Smooth muscle cell of the brain vasculature (primary cell): ENCODE measurements at regions not wholly inside any gene's neighbourhood (a gene's known extent, or its start where the extent isn't known, plus 50 kb on each side); places are given as distances from the start of the nearest gene placed in this dataset.

Source experiments
- DNase-seq: peaks from one replicate; pipeline ENCODE4 v3.0.0-alpha.2; 2012; ENCODE audit warnings: low read depth, low spot score

- no peak for DNase-seq
These were observed 490.4 kb upstream of the SEMA3A start for GRCh38 chr7:84684836-84685480.

GRCh38 chr7:84682543-84682942 lies 488.0 kb upstream of the SEMA3A start:
- no peak for DNase-seq

DNA sequence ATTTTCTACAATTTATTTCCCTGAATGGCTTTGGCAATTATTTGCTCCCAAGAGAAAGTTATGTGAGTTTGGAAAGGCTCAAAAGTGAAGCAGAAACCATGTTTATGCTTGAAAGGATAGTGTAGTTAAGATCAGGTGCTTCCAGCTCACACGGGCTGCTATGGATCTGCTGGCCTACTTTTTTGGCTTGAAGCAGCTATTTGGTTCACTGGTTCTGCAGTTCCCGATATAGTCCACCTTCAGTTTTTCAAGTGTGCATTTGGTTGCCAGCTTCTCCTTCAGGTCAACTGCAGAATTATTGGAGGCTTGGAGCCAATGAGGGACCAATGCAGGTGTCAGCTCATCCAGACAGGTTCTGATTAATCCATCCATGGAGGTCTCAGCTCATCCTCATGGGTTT lies 484.3 kb upstream of the SEMA3A start:
- DNase-seq, result no peak

DNA sequence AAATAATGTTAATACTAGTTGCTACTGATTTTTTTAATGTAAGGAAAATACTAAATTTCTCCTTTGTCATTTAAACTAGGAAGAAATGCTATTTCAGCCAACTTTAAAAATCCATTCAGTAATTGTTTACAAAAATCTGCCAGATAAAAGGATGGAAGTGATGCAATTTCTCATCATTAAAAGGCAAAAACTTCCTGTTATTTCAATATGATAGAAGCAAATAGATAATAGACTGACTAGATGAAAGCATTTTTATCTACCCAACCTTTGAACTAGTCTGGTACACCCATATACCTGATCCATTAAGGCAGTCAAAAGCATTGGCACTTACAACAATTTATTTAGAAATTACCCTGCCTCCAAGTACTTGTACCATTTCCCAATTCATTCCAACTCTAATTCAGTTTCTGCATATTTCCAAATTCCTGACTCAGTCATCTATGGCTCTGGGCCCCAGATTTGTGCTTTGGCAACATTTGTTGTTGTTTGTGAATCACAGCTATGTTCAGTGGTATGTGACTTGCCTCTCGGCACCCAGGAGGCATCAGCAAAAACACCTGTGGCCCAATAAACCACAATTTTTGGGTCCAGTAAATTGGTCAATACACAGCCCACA lies 482.6 kb upstream of the SEMA3A start:
- DNase-seq, result no peak

- no peak for DNase-seq
These were observed 481.0 kb upstream of the SEMA3A start for GRCh38 chr7:84675633-84676034.

- DNase-seq, result no peak
These were observed 479.8 kb upstream of the SEMA3A start for GRCh38 chr7:84674236-84674913.

DNA sequence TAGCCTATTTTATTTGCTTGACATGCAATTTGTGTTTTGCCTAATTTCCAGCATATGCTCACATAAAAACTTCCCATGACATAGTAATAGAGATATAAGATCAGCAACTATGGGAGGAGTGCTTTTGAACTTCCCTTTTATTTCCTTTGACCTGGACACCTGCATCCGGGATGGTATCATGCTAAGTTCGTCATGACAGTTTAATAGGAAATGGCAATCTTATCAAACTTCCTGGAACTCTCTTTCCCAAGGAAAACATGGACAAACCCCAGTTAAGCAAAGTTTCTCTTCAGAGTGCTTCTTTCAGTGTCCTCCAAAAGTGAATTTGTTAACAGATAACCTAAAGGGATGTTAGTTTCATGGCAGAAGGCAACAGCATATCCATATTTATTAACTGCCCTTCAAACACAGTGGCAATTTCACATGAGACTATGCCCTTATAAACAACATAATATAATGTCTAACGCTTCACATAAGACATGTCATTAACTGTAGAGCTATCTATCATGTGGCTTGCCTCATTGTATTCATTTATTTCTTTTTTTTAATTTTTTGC lies 474.7 kb upstream of the SEMA3A start:
- no peak for DNase-seq

DNA sequence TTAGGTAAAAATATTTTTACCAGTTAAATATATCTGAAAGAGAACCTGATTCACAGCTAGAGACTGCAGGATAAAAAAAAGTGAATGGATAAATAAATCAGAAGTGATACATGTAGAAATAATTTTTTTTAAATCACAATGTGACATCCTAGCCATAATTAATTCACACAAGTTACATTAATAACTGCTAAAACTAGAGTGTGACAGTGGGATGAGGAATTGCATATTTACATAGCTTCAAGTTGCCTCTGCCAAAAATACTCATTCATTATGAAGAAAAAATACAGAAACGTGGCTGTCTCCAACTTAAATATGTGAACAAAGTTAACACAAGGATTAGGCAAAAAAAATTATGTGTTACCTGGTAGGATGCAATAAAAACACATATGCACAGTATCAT lies 473.5 kb upstream of the SEMA3A start:
- DNase-seq, result no peak

GRCh38 chr7:84666651-84667050 lies 472.1 kb upstream of the SEMA3A start:
- DNase-seq, result no peak

DNA sequence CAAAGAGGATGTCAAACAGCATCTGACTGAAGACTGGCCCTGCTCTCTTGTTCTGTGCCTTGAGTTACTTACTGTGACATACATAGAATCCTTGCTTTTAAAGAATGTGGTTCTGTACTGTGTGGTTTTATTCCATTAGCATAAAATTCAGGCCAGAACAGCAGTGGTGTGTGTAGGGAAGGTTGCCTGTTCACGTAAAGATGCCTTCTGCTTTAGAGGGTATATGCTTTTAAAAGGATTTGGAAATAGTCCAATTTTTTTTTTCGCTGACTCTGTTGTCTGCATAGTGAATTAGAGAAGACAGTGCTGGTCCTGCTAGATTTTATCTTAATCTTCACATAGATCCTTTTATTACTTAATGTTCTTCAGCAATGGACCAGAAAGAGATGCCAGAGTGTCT lies 470.8 kb upstream of the SEMA3A start:
- DNase-seq, result no peak

- DNase-seq, result no peak
These were observed 470.0 kb upstream of the SEMA3A start for GRCh38 chr7:84664626-84665025.

DNA sequence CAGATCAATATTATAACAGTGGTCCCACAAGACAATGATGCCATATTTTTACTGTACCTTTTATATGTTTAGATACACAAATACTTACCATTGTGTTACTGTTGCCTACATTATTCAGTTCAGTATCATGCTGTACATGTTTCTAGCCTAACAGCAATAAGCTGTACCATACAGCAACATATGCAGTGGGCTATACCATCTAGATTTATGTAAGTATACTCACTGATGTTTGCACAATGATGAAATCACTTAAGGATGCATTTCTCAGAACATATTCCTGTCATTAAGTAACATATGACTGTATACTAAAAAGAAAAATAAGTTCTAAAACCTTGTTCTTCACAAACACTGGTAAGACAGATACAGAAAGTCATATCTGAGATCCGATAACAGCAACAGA lies 468.6 kb upstream of the SEMA3A start:
- no peak for DNase-seq

DNA sequence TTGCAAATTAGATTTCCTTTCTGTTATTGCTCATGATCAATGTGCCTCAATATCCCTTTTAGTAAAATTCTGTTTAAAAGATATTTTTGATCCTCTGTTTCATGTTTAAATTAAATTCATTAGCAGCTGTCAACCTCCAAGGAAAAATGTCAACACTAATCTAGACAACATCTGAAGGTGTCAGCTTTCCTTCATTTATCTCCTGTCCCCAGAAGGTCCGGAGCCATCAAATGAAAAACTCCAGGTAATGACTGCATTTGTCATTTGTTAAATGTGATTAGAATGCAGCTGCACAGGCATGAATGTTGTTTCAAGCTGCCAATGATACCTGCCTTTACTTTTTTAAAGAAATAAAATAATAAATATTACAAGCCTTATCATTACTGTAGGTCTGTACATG lies 463.7 kb upstream of the SEMA3A start:
- DNase-seq, result no peak

- no peak for DNase-seq
These were observed 459.7 kb upstream of the SEMA3A start for GRCh38 chr7:84654273-84654672.

DNA sequence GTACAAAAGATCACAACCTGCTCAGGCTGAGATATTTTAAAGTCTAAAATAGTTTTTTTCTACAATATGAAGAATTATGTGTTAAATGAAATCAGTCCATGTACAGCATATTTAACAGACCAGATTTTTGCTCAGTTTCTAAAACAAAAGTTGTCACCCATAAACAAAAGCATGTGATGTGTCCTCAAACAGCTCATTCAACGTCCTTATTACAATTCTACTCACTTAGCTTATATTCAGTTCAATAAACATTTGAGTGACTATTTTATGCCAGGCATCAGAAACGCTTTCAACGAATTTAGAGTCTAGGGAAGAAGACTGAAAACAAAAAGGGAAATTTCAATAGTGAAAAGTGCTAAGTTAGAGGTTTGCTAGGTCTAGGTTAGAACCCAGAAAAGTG lies 457.3 kb upstream of the SEMA3A start:
- DNase-seq, result no peak

DNA sequence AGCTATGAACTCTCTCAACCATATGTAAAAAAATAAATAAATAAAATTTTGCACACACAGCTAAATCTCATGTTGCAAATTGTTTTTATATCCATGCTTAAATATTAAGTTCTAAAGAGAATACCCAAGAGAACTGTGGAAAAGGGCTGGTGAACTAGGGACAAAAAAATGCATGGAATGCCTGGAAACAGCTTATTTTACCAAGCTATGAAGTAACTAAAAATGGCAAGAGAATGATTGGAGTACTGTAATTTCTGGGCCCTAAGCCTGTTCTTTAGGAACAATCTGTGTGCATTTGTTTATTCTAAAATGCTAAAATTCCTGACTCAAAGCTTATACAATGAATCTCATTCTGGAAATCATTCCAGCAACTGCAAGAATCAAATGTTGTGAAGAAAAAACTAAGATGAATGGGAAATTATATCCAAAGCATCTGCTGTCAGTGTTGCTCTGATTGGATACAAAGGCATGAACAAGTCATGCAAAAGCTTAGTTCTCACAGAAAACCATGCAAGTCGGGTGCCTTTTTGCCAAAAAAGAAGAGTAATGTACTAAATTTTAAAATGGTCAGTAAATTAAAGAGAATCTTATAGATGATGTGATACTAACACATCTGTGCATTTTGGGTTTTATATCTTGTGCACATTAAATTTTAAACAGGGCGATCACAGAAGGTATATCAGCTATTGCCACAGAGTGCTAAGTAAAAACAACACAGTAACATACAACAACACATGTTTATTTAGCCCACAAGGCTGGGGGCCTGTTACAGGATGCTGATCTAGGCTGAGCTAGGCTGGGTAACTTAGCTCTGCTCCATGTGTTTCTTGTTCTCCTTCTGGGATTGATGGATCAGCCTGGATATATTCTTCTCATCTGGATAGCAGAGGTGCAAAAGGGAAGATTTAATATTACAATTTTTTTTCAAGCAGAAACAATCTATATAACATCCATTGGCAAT lies 453.5 kb upstream of the SEMA3A start:
- DNase-seq, result peak; percentile 65

DNA sequence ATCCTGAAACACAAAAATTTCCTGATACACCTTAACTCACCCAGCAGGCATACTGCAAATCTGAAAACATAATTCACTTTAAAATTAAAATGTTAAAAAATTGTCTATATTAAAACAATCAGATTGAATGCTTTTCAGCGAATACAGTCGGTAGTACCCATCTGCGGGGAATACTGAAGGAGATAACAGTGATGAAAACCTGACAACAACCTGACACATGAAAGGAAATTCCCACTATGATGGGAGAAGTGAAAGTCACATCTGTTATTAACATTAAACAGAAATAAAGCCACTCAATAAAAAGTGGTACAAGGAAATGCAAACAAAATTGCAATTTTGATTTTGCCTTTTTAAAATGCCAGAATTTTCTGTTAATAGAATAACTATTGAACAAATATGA lies 448.0 kb upstream of the SEMA3A start:
- no peak for DNase-seq

DNA sequence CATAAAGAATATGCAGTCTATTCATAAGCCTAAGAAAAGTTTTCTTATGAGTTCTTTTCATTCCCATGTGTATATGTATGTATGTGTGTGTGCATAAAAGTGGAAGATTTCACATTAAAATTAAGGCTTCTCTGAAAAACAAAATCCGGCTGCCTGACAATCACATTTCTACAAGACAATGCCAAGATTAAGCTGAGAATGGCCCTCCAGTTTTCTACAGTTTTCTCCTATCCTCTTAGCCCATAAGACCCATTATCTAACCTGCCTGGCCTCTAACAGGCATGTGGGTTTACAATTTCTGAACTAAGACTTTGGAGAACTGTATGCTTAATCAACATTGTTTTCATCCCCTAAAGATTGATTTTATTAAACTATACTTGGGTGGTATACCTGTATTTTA lies 446.0 kb upstream of the SEMA3A start:
- no peak for DNase-seq

DNA sequence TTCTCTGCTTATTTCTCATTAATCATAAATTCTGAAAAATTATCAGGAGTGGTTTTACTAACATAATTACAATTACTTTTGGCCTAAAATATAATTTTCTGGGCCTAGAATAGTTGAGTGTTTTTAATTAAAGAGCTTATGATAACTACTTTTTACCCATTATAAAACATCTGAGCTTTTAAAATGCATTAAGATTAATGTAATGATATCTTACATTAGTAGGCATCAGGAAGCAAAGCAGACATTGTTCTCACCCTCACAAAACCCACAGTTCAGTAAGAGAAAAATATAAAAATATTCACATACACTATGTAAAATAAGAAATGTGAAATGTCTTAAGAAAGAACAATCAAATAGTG lies 443.7 kb upstream of the SEMA3A start:
- DNase-seq, result no peak

DNA sequence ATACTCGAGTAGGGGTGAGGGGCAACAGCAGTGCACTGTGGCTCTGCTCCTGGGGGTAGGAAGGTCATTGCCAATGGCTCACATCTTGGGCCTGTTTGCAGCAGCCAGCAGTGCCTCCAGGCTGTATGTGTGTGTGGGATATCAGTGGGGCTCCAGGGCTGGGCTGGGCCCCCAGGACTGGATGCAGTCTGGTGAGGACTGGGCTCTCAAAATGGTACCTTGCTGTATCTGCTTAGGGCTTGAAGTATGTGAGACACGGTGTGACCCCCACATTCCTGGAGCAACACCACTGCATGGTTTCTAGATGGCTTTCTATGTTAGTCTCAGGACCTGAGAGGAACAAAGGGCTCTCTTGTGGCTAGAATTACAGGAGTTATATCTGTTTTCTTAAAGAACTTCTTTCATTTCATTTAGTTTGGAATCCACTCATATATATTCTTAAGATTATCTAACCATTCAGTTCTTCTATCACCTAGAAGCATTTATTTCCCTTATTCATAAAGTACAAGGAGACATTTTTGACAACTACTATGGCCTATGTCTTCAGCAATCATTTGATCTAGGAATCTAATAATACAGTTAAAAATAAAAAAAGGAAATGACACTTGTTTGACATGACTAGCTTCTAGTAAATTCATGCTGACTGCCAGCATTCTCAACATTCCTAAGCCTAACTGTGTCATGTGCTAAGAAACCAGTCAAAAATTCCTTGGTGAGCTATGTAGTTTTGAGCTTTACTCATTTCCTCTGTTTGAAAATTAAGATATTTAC lies 443.2 kb upstream of the SEMA3A start:
- peak; percentile 20 for DNase-seq

- DNase-seq, result no peak
These were observed 437.3 kb upstream of the SEMA3A start for GRCh38 chr7:84631913-84632312.
